Astrocyte of the cerebellum (primary cell): ENCODE measurements at regions not wholly inside any gene's neighbourhood (a gene's known extent, or its start where the extent isn't known, plus 50 kb on each side); places are given as distances from the start of the nearest gene placed in this dataset.

Source experiments
- DNase-seq: peaks from one replicate; pipeline ENCODE4 v3.0.0-alpha.2; 2011; ENCODE audit warnings: low read depth
- H3K4me3 ChIP-seq: 2 replicates; pipeline ENCODE4 v1.5.1; 2011; ENCODE audit warnings: mild to moderate bottlenecking, low read depth, low read length, moderate library complexity
- in situ Hi-C: cut with HindIII; loops from 2 replicates; pipeline ENCODE4 v1.10.0; 2017; ENCODE audit warnings: low sequenced_read_pairs
- TF ChIP-seq, protein P1 (sequence below): IDR thresholded peaks from 2 replicates; pipeline ENCODE4 v1.5.1; 2012; ENCODE audit warnings: low read length, low read depth, moderate library complexity, mild to moderate bottlenecking; ENCODE audit errors: missing control alignments

DNA sequence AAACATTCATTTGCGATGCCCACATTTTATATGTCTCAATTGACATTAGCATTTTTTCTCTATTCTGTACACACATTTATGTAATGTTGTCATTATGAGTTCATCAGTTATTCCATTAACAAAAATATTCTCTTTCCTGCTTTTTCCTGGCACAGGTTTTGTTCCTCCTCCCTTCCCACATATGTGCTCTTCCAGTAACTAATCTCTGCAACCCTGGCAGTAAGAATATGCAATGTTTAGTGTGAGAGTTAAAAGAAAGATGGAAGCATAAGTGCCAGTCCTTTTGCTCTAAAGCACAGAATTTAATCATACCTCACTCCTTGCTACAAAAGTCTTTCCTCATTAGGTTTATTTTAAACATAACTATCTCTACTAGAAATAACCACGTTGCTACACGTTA lies 155.8 kb upstream of the ERBB4 start:
- no peak for DNase-seq
- in situ Hi-C loops, result loop anchor here (25.0 kb wide), 1 partner anchor 468 kb away; the partner anchor contains the start of gene IKZF2
- TF ChIP-seq, protein P1, sequence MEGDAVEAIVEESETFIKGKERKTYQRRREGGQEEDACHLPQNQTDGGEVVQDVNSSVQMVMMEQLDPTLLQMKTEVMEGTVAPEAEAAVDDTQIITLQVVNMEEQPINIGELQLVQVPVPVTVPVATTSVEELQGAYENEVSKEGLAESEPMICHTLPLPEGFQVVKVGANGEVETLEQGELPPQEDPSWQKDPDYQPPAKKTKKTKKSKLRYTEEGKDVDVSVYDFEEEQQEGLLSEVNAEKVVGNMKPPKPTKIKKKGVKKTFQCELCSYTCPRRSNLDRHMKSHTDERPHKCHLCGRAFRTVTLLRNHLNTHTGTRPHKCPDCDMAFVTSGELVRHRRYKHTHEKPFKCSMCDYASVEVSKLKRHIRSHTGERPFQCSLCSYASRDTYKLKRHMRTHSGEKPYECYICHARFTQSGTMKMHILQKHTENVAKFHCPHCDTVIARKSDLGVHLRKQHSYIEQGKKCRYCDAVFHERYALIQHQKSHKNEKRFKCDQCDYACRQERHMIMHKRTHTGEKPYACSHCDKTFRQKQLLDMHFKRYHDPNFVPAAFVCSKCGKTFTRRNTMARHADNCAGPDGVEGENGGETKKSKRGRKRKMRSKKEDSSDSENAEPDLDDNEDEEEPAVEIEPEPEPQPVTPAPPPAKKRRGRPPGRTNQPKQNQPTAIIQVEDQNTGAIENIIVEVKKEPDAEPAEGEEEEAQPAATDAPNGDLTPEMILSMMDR, result no peak
- H3K4me3 ChIP-seq, result no peak overlapping the region

DNA sequence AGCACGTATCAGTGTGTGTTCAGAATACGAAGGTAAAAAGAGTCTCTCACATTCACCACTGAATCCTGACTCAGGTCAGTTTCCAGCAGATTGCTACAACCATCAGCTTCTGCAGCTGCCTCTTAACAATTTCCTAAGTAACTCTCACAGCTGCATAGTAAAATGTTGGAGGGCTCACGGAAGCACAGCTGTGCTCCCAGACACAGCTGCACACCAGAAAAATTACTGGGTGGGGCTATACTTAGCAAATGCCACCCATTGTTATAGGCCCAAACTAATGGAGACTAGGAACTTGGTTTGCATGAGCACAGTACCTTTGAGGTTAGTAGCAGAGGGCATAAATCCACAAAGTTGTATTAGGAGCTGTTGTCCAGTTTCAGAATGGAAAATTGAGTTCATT lies 153.9 kb upstream of the ERBB4 start:
- no peak overlapping the region for H3K4me3 ChIP-seq
- TF ChIP-seq, protein P1, result no peak
- in situ Hi-C loops, result loop anchor here (25.0 kb wide), 1 partner anchor 470 kb away; the partner anchor contains the start of gene IKZF2
- no peak for DNase-seq

DNA sequence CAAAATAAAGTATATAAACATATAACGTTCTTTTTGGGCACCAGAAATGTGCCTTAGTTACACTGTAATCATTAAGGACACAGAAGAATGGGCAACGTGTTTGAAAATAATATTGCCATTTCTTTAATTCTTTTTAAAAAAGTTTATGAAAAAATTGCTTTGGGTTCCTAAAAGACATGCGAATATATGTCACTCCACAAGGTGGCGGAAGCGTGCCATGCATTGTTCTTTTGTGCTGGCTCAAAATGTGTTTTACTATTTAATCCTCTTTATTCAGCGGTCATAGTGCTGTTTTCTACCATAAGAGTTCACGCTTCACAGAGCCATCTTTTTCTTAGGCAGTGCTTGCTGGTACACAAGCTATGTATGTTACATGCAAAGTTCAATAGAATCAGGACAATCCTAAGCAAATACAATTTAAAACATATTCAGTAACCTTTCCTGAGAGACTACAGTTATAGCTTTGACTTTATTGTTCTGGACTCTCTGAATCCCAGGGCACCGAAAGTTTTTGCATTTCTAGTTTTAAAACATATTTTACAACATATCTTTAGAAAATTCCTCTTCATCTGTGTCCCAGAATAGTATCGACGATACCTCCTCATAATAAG lies 147.8 kb upstream of the ERBB4 start:
- in situ Hi-C loops, result loop anchor here (25.0 kb wide), 1 partner anchor 476 kb away; the partner anchor contains the start of gene IKZF2
- DNase-seq, result peak; percentile 67
- TF ChIP-seq, protein P1, result peak; percentile 79
- no peak overlapping the region for H3K4me3 ChIP-seq

DNA sequence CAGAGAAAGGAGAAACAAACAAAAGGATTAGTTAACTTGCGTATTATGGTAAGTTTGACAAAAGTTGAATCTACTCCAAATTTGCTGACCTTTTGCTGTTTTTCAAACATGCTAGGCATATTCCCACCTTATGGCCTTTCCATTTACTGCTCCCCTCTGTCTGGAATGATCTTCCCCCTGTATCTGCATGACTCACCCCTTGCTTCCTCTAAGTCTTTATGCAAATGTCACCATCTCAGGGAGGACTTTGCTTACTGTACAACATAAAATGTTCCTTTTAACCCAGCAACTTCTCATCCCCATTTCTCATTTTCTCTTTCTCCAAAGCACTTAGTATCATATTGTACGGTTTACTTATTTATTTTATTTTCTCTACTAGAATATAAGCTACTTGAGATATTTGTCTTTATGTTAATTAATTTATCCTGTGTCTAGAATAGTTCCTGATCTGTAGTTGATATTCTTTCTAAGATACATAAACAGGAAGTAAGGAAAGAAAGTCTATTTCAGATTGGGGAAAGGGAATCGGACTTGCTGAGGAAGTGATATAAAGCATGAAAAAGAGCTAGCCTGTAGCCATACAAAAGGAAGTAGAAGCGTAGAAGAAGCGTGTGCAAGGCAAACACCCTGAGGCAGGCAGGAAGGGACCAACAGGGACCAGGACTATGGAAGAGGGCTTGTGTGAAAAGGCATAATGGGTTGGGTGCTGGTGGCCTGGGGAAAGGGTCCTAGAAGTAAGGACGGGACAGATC lies 144.9 kb upstream of the ERBB4 start:
- no peak for DNase-seq
- in situ Hi-C loops, result loop anchor here (25.0 kb wide), 1 partner anchor 479 kb away; the partner anchor contains the start of gene IKZF2
- H3K4me3 ChIP-seq, result no peak overlapping the region
- TF ChIP-seq, protein P1, result no peak

DNA sequence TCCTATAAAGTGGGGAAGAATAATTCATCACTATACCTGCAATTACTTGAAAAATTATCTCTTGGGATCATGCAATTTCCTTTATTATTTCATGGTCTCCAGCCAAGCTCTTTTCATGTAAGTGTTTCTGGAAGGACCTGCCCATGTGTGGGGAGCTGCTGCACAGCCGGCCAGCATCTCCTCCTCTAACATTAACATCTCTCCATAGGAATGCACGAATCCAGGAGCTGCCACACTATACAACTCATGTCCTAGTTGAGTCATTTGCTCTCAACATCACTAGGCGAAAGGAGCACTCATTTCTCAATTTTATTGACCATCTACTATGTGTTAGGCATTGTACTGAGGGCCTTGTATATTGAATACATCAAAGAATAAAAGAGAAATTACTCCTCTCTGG lies 144.3 kb upstream of the ERBB4 start:
- in situ Hi-C loops, result loop anchor here (25.0 kb wide), 1 partner anchor 479 kb away; the partner anchor contains the start of gene IKZF2

DNA sequence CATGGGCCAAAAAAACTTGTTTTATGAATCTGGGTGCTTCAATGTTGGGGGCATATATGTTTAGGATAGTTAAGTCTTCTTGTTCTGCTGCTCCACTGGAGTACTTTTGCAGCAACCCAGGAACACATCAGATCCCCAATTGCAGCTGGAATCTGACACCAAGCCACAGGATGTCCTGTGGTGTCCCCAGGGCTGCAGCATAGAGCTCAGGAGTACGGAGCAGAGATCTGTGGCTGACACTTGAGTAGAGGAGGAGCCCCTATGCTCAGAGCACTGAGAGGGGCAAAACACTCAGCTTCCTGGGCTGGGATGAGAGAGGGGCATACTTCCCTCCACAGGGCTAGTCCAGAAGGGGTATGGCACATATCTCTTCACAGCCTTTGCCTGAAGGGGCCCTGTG lies 138.9 kb upstream of the ERBB4 start:
- H3K4me3 ChIP-seq, result no peak overlapping the region
- in situ Hi-C loops, result loop anchor here (25.0 kb wide), 1 partner anchor 485 kb away; the partner anchor contains the start of gene IKZF2
- TF ChIP-seq, protein P1, result no peak
- DNase-seq, result no peak

More for the DNA sequence above, 144.3 kb upstream of the ERBB4 start:
- TF ChIP-seq, protein P1, result no peak
- no peak for DNase-seq
- H3K4me3 ChIP-seq, result no peak overlapping the region
